NB4 (cell line): ENCODE measurements at regions not wholly inside any gene's neighbourhood (a gene's known extent, or its start where the extent isn't known, plus 50 kb on each side); places are given as distances from the start of the nearest gene placed in this dataset.

Experiments
- CTCF ChIP-seq: IDR thresholded peaks from one replicate; pipeline ENCODE4 v1.5.1; 2012; ENCODE audit warnings: low read depth, low read length
- MAX ChIP-seq: IDR thresholded peaks from 2 replicates; pipeline ENCODE4 v1.6.1; 2011; ENCODE audit warnings: low read depth, low read length
- POLR2A ChIP-seq: IDR thresholded peaks from 2 replicates; pipeline ENCODE4 v1.6.1; 2011; ENCODE audit warnings: mild to moderate bottlenecking; ENCODE audit not compliant: insufficient read length; ENCODE audit errors: extremely low read depth

- TF ChIP-seq CTCF (no peak), MAX (no peak), POLR2A (no peak)
Observed at GRCh38 chr10:20625868-20626267, 271.2 kb downstream of the NEBL start.
